Esophagus muscularis mucosa (tissue), 4 donors: ENCODE measurements at regions not wholly inside any gene's neighbourhood (a gene's known extent, or its start where the extent isn't known, plus 50 kb on each side); places are given as distances from the start of the nearest gene placed in this dataset.

Source experiments
- DNase-seq: peaks from one replicate; pipeline ENCODE4 v3.0.0-alpha.2; 2017; ENCODE audit errors: extremely low spot score
- H3K27ac ChIP-seq, 4 donors: fragments of 200-600 bp; sonication (generic); replicated peaks in 1 of 4; 1 replicate in 3 of 4; 2 replicates in 1 of 4; pipeline ENCODE4 v1.5.1; 2016 to 2019; ENCODE audit warnings: mild to moderate bottlenecking in 1 of 4
- H3K27me3 ChIP-seq, 4 donors: fragments of 200-600 bp; sonication (generic); one replicate each; pipeline versions ENCODE4 v1.5.1 to v1.6.0; 2016 to 2019
- H3K36me3 ChIP-seq, 4 donors: fragments of 200-600 bp; sonication (generic); one replicate each; pipeline ENCODE4 v1.5.1; 2016 to 2019
- H3K4me1 ChIP-seq, 4 donors: fragments of 200-600 bp; sonication (generic); one replicate each; pipeline ENCODE4 v1.5.1; 2016 to 2019
- H3K4me3 ChIP-seq, 4 donors: fragments of 200-600 bp; sonication (generic); 1 replicate in 2 of 4; 2 replicates in 2 of 4; pipeline ENCODE4 v1.5.1; 2016 to 2019; ENCODE audit warnings: mild to moderate bottlenecking in 4 of 4, moderate library complexity in 1 of 4
- H3K9me3 ChIP-seq, 4 donors: fragments of 200-600 bp; sonication (generic); 1 replicate in 3 of 4; 2 replicates in 1 of 4; pipeline ENCODE4 v1.5.1; 2016 to 2019
- EP300 ChIP-seq: sonication (generic); formaldehyde crosslinking; IDR thresholded peaks from one replicate; pipeline ENCODE4 v1.6.1; 2017; ENCODE audit warnings: antibody characterized with exemption
- POLR2A ChIP-seq: fragments of 450-650 bp; IDR thresholded peaks from one replicate; pipeline ENCODE4 v1.6.1; 2017; ENCODE audit warnings: antibody characterized with exemption, moderate library complexity, mild to moderate bottlenecking, low read depth
- POLR2AphosphoS5 ChIP-seq, 2 donors: sonication (generic); formaldehyde crosslinking; IDR thresholded peaks; one replicate each; pipeline ENCODE4 v1.6.1; 2017; ENCODE audit warnings: antibody characterized with exemption in 2 of 2
- WGBS: methylation state at CpG from one replicate; pipeline ENCODE4 v1.1.5; 2018; 5-methylcytosine and 5-hydroxymethylcytosine counted together
- intact Hi-C: fragments of 100-400 bp; cut with DNase I; formaldehyde crosslinking; loops from one replicate; pipeline ENCODE4 v1.15.1; 2023
- TF ChIP-seq, protein P1 (sequence below), 3 experiments: fragments of 200-600 bp in 2 of 3; fragments of 450-650 bp in 1 of 3; sonication (generic) in 2 of 3; IDR thresholded peaks; one replicate each; pipeline ENCODE4 v1.5.1; 2017 to 2019; ENCODE audit warnings: antibody characterized with exemption in 3 of 3, mild to moderate bottlenecking in 2 of 3, moderate library complexity in 1 of 3

DNA sequence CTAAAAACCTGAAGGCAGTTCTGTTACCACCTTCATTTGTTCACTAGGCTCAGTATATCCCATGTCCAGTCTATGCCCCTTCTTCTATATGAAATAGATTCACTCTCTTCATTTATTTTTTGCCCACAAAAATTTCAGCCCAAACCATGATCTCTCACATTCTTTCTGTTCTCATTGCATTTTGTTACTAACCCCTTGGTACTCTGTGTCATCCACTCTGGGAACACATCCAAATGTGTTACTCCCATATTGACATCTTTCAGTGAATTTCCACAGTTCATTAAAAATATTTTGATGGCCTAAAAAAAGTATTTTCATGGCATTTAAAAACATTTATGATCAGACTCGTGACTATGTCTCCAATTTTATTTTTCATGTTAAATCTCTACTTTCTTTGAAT lies 378.9 kb downstream of the SLITRK1 start:
- no peaks in the 10 kb centered on the region for H3K27me3 ChIP-seq
- intact Hi-C loops: no loop called here
- no peaks in the 10 kb centered on the region for H3K36me3 ChIP-seq
- no peak overlapping the region for H3K4me3 ChIP-seq
- TF ChIP-seq, protein P1, sequence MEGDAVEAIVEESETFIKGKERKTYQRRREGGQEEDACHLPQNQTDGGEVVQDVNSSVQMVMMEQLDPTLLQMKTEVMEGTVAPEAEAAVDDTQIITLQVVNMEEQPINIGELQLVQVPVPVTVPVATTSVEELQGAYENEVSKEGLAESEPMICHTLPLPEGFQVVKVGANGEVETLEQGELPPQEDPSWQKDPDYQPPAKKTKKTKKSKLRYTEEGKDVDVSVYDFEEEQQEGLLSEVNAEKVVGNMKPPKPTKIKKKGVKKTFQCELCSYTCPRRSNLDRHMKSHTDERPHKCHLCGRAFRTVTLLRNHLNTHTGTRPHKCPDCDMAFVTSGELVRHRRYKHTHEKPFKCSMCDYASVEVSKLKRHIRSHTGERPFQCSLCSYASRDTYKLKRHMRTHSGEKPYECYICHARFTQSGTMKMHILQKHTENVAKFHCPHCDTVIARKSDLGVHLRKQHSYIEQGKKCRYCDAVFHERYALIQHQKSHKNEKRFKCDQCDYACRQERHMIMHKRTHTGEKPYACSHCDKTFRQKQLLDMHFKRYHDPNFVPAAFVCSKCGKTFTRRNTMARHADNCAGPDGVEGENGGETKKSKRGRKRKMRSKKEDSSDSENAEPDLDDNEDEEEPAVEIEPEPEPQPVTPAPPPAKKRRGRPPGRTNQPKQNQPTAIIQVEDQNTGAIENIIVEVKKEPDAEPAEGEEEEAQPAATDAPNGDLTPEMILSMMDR (IDR thresholded peaks at IDR 0.05): no peak
- TF ChIP-seq POLR2AphosphoS5 (IDR thresholded peaks at IDR 0.05): no peak
- TF ChIP-seq EP300: no peak
- TF ChIP-seq POLR2A: no peak
- H3K9me3 ChIP-seq: no peaks in the 10 kb centered on the region
- peaks cover 0 to under 1% (median 0%) of the 10 kb centered on the region in 4 donors for H3K4me1 ChIP-seq
- no peak for DNase-seq
- H3K27ac ChIP-seq: no peak overlapping the region
- WGBS: 73% methylated on average over 1 of the region's 1 CpG

DNA sequence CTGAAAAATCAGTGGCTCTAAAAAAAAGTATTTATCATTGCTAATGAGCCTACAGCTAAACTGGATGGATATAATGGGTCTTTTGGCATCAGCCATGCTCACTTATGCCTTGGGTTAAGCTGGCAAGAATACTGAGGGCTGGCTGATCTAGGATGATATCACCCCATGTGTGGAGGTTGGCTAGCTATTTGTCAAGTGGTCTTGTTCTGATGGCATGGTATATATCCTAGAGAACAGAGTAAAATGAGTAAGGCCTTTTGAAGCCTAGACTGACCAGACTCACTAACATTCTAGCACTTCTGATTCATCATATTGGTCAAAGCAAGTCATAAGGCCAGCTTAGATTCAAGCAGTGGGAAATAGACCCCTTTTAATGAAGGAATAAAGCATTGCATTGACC lies 383.0 kb downstream of the SLITRK1 start:
- Histone ChIP-seq H3K4me3 (no peak overlapping the region), H3K9me3 (no peaks in the 10 kb centered on the region), H3K4me1 (no peaks in the 10 kb centered on the region), H3K27ac (no peak overlapping the region), H3K36me3 (no peaks in the 10 kb centered on the region), H3K27me3 (no peaks in the 10 kb centered on the region)
- no peak for TF ChIP-seq POLR2AphosphoS5 (IDR thresholded peaks at IDR 0.05)
- TF ChIP-seq POLR2A: no peak
- TF ChIP-seq, protein P1 (IDR thresholded peaks at IDR 0.05): no peak
- no peak for TF ChIP-seq EP300
- intact Hi-C loops: no loop called here
- DNase-seq: no peak

DNA sequence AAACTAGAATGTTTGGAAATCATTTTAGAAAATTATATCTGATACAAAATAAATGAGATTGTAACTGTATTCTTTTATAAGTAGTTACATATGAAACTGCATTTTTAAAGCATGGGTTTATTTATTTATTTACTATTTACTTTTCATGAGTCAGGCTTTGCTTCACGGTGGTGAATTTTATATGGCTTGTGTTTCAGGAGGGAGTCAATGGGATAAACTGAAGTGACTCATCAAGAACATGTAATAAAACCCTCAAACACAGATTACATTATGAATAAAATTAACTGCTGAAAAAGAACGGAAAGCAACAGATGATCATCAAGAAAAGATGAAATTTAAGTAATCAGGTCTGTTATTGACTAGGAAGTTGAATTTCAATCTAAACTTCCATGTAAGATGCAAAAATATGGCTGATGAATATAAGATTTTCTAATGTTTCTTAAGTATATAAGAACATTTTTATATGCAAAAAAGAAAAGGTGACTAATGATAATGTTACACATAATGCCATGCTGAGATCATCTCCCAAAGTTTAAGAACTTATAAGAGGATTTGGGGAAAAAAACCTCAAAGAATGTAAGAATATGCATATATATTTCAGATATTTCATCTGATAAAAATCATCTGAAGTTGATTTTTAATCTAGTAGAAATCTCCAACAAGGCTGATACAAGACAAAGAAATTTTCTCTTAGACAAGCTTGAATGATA lies 383.6 kb downstream of the SLITRK1 start:
- no peak overlapping the region for H3K27ac ChIP-seq
- DNase-seq: no peak
- TF ChIP-seq EP300 (no peak), POLR2AphosphoS5 (IDR thresholded peaks at IDR 0.05) (no peak), POLR2A (no peak)
- TF ChIP-seq, protein P1 (IDR thresholded peaks at IDR 0.05): no peak
- no peak overlapping the region for H3K4me3 ChIP-seq
- H3K4me1 ChIP-seq: no peaks in the 10 kb centered on the region
- no peaks in the 10 kb centered on the region for H3K27me3 ChIP-seq
- no peaks in the 10 kb centered on the region for H3K36me3 ChIP-seq
- no peaks in the 10 kb centered on the region for H3K9me3 ChIP-seq
- intact Hi-C loops: no loop called here
- 76% methylated on average over 2 of the region's 2 CpGs for WGBS

DNA sequence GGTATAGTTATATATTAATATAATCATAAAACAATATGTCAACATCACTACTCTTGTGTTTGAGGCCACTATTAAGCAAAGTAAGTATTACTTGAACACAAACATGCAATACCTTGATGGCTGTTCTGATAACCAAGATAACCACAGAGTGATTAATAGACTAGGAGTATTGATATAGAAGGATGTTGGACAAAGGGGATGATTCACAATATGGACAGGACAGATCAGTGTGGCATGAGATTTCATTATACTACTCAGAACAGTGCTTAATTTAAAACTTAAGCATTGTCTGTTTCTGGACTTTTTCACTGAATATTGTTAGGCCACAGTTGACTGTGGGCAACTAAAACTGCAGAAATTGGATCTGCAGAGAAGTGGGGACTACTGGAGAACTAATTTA lies 384.2 kb downstream of the SLITRK1 start:
- no peaks in the 10 kb centered on the region for H3K4me1 ChIP-seq

More for the DNA sequence above, 384.2 kb downstream of the SLITRK1 start:
- H3K4me3 ChIP-seq: no peak overlapping the region
- no peaks in the 10 kb centered on the region for H3K27me3 ChIP-seq
- TF ChIP-seq, protein P1 (IDR thresholded peaks at IDR 0.05): no peak
- TF ChIP-seq POLR2A: no peak
- TF ChIP-seq POLR2AphosphoS5 (IDR thresholded peaks at IDR 0.05): no peak
- no peak for TF ChIP-seq EP300
- DNase-seq: no peak
- H3K27ac ChIP-seq: no peak overlapping the region
- no peaks in the 10 kb centered on the region for H3K36me3 ChIP-seq
- no peaks in the 10 kb centered on the region for H3K9me3 ChIP-seq
- intact Hi-C loops: no loop called here
